Skin of body (tissue), 1 donor: ENCODE measurements at regions not wholly inside any gene's neighbourhood (a gene's known extent, or its start where the extent isn't known, plus 50 kb on each side); places are given as distances from the start of the nearest gene placed in this dataset.

Experiments used
- DNase-seq: peaks from one replicate; lab custom pipeline; 2025; lab: John Stamatoyannopoulos, UW

- DNase-seq, result no peak
Observed at GRCh38 chr18:57991552-57991951, 52.5 kb upstream of the NEDD4L start.

- DNase-seq, result no peak
Observed at GRCh38 chr18:57989536-57989935, 54.5 kb upstream of the NEDD4L start.

GRCh38 chr18:57984490-57985115 is 59.4 kb upstream of the NEDD4L start:
- DNase-seq, result no peak

- DNase-seq, result no peak
Observed at GRCh38 chr18:57983965-57984364, 60.1 kb upstream of the NEDD4L start.

GRCh38 chr18:57983472-57983871 is 60.6 kb upstream of the NEDD4L start:
- no peak for DNase-seq

GRCh38 chr18:57982372-57983021 is 61.5 kb upstream of the NEDD4L start:
- DNase-seq, result no peak

- no peak for DNase-seq
Observed at GRCh38 chr18:57981308-57982028, 62.6 kb upstream of the NEDD4L start.

GRCh38 chr18:57980573-57981307 is 63.3 kb upstream of the NEDD4L start:
- no peak for DNase-seq

GRCh38 chr18:57976230-57976773 is 67.7 kb upstream of the NEDD4L start:
- no peak for DNase-seq

GRCh38 chr18:57975805-57976204 is 68.2 kb upstream of the NEDD4L start:
- no peak for DNase-seq

GRCh38 chr18:57974585-57975265 is 69.3 kb upstream of the NEDD4L start:
- no peak for DNase-seq

- no peak for DNase-seq
Observed at GRCh38 chr18:57973889-57974288, 70.1 kb upstream of the NEDD4L start.

GRCh38 chr18:57970356-57971095 is 73.5 kb upstream of the NEDD4L start:
- no peak for DNase-seq

GRCh38 chr18:57969824-57970223 is 74.2 kb upstream of the NEDD4L start:
- no peak for DNase-seq

GRCh38 chr18:57965246-57965645 is 78.8 kb upstream of the NEDD4L start:
- DNase-seq, result no peak

- DNase-seq, result no peak
Observed at GRCh38 chr18:57961876-57962505, 82.0 kb upstream of the NEDD4L start.

GRCh38 chr18:57961411-57961810 is 82.6 kb upstream of the NEDD4L start:
- DNase-seq, result no peak

GRCh38 chr18:57959278-57959677 is 84.7 kb upstream of the NEDD4L start:
- DNase-seq, result no peak

GRCh38 chr18:57957210-57957609 is 86.8 kb upstream of the NEDD4L start:
- DNase-seq, result no peak

GRCh38 chr18:57956491-57956890 is 87.5 kb upstream of the NEDD4L start:
- no peak for DNase-seq
